Heart left ventricle (tissue), 16 donors: ENCODE measurements at regions not wholly inside any gene's neighbourhood (a gene's known extent, or its start where the extent isn't known, plus 50 kb on each side); places are given as distances from the start of the nearest gene placed in this dataset.

ENCODE experiments used
- ATAC-seq, 4 donors: fragments of 200-7000 bp; cut with Tn5 transposase; one replicate each; pipeline ENCODE4 v1.9.1; 2020 to 2022; ENCODE audit warnings: moderate library complexity in 4 of 4, mild to moderate bottlenecking in 3 of 4, moderate number of reproducible peaks in 1 of 4
- DNase-seq, 5 donors: peaks; one replicate each; pipeline ENCODE4 v3.0.0-alpha.2; 2020
- H3K27ac ChIP-seq, 12 donors: fragments of 200-600 bp; sonication (generic) in 4 of 12; one replicate each; pipeline versions ENCODE4 v1.5.0 to v1.8.0; 2016 to 2022; ENCODE audit warnings: mild to moderate bottlenecking in 2 of 12
- H3K27me3 ChIP-seq, 9 donors: fragments of 200-600 bp; sonication (generic) in 2 of 9; one replicate each; pipeline versions ENCODE4 v1.5.1 to v1.8.0; 2016 to 2022; ENCODE audit warnings: mild to moderate bottlenecking in 3 of 9
- H3K36me3 ChIP-seq, 9 donors: fragments of 200-600 bp; sonication (generic) in 2 of 9; one replicate each; pipeline versions ENCODE4 v1.5.0 to v1.8.0; 2018 to 2022; ENCODE audit warnings: mild to moderate bottlenecking in 2 of 9
- H3K4me1 ChIP-seq, 12 donors: fragments of 200-600 bp; sonication (generic) in 4 of 12; one replicate each; pipeline versions ENCODE4 v1.5.0 to v1.8.0; 2016 to 2022; ENCODE audit warnings: mild to moderate bottlenecking in 3 of 12
- H3K4me3 ChIP-seq, 12 donors: fragments of 200-600 bp; sonication (generic) in 4 of 12; one replicate each; pipeline versions ENCODE4 v1.5.0 to v1.8.0; 2017 to 2022; ENCODE audit warnings: mild to moderate bottlenecking in 9 of 12, moderate library complexity in 4 of 12
- H3K9me3 ChIP-seq, 12 donors: fragments of 200-600 bp; sonication (generic) in 4 of 12; one replicate each; pipeline versions ENCODE4 v1.5.0 to v1.8.0; 2016 to 2022; ENCODE audit warnings: mild to moderate bottlenecking in 1 of 12
- POLR2A ChIP-seq, 2 donors: fragments of 450-650 bp; IDR thresholded peaks; one replicate each; pipeline ENCODE4 v1.6.1; 2017; ENCODE audit warnings: antibody characterized with exemption in 2 of 2, mild to moderate bottlenecking in 2 of 2, moderate library complexity in 2 of 2
- WGBS, 4 donors: extraction: QIAGEN DNeasy Blood & Tissue Kit in 2 of 4; methylation state at CpG; one replicate each; pipeline versions ENCODE4 v1.1.5 to v1.1.7; 2013 to 2018; 5-methylcytosine and 5-hydroxymethylcytosine counted together
- intact Hi-C, 10 donors: fragments of 100-400 bp; cut with DNase I; formaldehyde crosslinking; loops; one replicate each; pipeline versions ENCODE4 v1.11.1 to v1.14.2; 2022
- TF ChIP-seq, protein P1 (sequence below), 12 donors: fragments of 200-600 bp; sonication (generic) in 4 of 12; IDR thresholded peaks; one replicate each; pipeline versions ENCODE4 v1.5.0 to v1.8.0; 2018 to 2022; ENCODE audit warnings: antibody characterized with exemption in 12 of 12, mild to moderate bottlenecking in 5 of 12
- donor health status: ischemic (EF 13 %, LVEDD 7.1; RV severe dilation, severe dysfunction).
- donor health status: healthy with polysubstance abuse.
- donor health status: DM: no; HTN: yes; CAD: no.
- donor health status: DM: no; HTN: no; CAD: no.
- donor health status: ischemic (EF 25% LVEDD 6.9; RV normal size, moderate dysfunction).
- donor health status: ischemic (EF 25% LVEDD 5.7; RV mildly dilated, moderate dysfunction).
- donor health status: healthy.
- donor health status: DM: yes; HTN: yes; CAD: no.
- donor health status: ischemic (EF 35%, LVEDD 5.7; RV mildly dilated, moderate dysfunction).
- donor health status: nonischemic (EF 11% LVEDD 7.7; RV severe dilation, severe dysfunction).
- donor health status: DM: yes; HTN: yes; CAD: no.
- donor health status: PGD.
- donor health status: ischemic (EF 29% LVEDD 5.4; RV normal size, mild dysfunction).
- donor health status: nonischemic (EF 23%, LVEDD 6.1; RV moderate dilation, normal function).

DNA sequence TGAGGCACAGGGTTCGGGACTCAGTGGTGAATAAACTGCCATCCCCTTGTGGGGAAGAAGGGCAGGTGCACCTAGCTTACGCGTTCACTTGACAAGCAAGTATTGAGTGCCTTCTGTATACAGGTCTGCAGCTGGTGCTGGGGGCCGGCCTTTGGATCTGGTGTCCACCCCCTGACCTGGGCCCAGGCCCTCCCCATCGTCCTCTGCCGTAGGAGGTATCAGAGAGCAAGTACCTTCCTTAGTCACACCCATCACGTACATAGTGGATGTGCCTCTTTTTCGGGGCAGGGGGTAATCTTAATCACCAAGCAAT lies 53.3 kb downstream of the SMIM38 start:
- Histone ChIP-seq H3K27me3 (peaks cover 0 to 9% (median 0%) of the 10 kb centered on the region in 9 donors), H3K9me3 (peaks cover 0 to 8% (median 0%) of the 10 kb centered on the region in 12 donors), H3K27ac (no peak overlapping the region), H3K4me1 (peaks cover 0 to 4% (median 0%) of the 10 kb centered on the region in 12 donors), H3K36me3 (no peaks in the 10 kb centered on the region), H3K4me3 (no peak overlapping the region)
- TF ChIP-seq, protein P1, sequence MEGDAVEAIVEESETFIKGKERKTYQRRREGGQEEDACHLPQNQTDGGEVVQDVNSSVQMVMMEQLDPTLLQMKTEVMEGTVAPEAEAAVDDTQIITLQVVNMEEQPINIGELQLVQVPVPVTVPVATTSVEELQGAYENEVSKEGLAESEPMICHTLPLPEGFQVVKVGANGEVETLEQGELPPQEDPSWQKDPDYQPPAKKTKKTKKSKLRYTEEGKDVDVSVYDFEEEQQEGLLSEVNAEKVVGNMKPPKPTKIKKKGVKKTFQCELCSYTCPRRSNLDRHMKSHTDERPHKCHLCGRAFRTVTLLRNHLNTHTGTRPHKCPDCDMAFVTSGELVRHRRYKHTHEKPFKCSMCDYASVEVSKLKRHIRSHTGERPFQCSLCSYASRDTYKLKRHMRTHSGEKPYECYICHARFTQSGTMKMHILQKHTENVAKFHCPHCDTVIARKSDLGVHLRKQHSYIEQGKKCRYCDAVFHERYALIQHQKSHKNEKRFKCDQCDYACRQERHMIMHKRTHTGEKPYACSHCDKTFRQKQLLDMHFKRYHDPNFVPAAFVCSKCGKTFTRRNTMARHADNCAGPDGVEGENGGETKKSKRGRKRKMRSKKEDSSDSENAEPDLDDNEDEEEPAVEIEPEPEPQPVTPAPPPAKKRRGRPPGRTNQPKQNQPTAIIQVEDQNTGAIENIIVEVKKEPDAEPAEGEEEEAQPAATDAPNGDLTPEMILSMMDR (IDR thresholded peaks at IDR 0.05): peak in 1 of 12 donors; percentile 12
- TF ChIP-seq POLR2A (IDR thresholded peaks at IDR 0.05): no peak
- WGBS, 4 donors: 90 to 98% (median 96%) methylated on average over 8 of the region's 8 CpGs
- intact Hi-C loops: loop anchor here in 1 of 10 donors (10.0 kb wide), 1 partner anchor 74 kb away; no protein-coding TSS in a partner anchor
- ATAC-seq: no peak
- DNase-seq: no peak

DNA sequence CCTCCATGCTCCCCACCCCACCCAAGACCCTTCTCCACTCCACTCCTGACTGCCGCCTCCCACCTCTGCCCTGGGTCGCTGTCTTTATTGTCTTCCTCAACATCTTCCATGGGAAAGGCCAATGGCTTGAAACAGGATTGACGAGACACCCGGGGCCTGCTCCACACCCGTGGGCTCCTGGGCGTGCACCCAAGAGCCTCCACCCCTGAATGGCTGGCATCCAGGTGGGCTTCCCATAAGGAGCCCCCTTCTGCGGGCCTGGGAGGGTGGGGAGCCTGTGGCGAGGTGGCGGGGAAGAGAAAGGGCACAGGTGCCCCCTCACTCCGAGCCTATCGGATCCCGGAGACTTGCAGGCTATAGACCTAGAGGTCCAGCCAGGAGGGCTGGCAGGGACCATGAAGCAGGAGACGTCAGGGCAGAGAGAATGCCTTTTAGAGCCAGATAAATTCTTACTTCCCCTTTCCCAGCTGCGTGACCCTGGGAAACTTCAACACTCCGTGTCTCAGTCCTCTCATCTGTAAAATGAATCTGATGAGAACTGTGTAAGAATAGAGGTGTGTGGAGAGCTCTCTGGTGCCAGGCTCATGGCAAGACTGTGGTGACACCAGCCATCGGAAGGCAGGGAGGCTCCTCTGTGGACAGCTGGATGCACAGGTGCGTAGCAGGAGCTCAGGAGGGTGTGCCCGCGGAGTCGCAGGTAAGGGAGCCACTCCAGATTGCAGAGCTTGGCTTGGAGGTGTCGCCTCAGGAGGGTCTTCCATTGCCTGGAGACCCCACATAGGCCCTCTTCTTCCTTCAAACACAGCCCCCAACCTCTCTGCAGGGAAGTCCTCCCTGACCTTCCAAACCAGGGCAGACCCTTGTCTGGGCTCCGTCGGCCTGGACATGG lies 53.9 kb downstream of the SMIM38 start:
- no peak overlapping the region for H3K27ac ChIP-seq
- H3K27me3 ChIP-seq: peaks cover 0 to 9% (median 0%) of the 10 kb centered on the region in 9 donors
- H3K4me1 ChIP-seq: peaks cover 0 to 4% (median 0%) of the 10 kb centered on the region in 12 donors
- peaks cover 0 to 8% (median 0%) of the 10 kb centered on the region in 12 donors for H3K9me3 ChIP-seq
- 92 to 96% (median 94%) methylated on average over 22 to 23 of the region's 23 CpGs for WGBS, 4 donors
- TF ChIP-seq, protein P1 (IDR thresholded peaks at IDR 0.05): no peak
- TF ChIP-seq POLR2A (IDR thresholded peaks at IDR 0.05): no peak
- intact Hi-C loops: loop anchor here in 4 of 10 donors (5.0 to 10.0 kb wide), 3 partner anchors 75 to 82 kb away; no protein-coding TSS in a partner anchor
- no peak overlapping the region for H3K4me3 ChIP-seq
- H3K36me3 ChIP-seq: no peaks in the 10 kb centered on the region
- ATAC-seq: no peak
- DNase-seq: no peak

DNA sequence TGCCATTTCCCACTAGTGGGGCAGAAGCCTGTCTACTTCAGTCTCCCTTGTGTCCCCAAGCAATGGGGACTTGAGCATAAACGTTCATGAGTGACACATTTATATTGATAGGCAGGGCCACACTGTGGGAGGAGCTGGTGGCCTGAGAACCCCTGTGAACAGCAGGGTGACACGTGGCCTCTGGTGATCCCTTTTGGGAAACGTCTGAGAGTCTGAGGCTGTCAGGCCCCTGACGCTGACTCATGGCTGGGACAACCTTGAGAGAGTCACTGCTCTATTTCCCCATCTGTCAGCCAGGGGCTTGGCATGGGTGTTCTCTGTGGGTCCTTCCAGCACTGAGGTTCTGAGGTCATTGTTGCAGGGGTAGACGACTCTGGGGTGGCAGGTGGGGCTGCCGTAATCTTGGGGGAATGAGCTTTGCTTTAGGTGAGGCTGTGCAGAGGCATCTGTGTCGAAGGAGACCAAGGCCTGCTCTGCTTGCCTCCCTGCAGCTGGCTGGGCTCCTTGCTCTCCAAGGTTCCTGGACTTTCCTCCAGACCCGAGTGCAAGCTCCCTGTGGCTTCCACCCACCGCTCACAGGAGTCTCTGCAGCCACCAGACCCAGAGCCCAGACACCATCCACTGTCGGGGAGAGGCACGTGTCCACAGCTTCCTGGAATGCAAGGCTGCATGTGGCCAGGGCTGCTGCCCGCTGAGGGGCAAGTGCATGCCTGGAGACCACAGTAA lies 54.7 kb downstream of the SMIM38 start:
- peaks cover 0 to 9% (median 0%) of the 10 kb centered on the region in 9 donors for H3K27me3 ChIP-seq
- peaks cover 0 to 8% (median 0%) of the 10 kb centered on the region in 12 donors for H3K9me3 ChIP-seq
- TF ChIP-seq, protein P1 (IDR thresholded peaks at IDR 0.05): no peak
- TF ChIP-seq POLR2A (IDR thresholded peaks at IDR 0.05): no peak
- H3K27ac ChIP-seq: no peak overlapping the region
- no peak overlapping the region for H3K4me3 ChIP-seq
- ATAC-seq (peak in 3 of 4 donors; percentile 52 to 84 (median 53)), DNase-seq (peak in 2 of 5 donors; percentile 23 to 54)
- H3K4me1 ChIP-seq: peaks cover 0 to 4% (median 0%) of the 10 kb centered on the region in 12 donors
- intact Hi-C loops: loop anchor here in 3 of 10 donors (5.0 to 10.0 kb wide), 3 partner anchors 76 to 83 kb away; no protein-coding TSS in a partner anchor
- 73 to 80% (median 78%) methylated on average over 8 to 12 of the region's 12 CpGs for WGBS, 4 donors
- no peaks in the 10 kb centered on the region for H3K36me3 ChIP-seq

DNA sequence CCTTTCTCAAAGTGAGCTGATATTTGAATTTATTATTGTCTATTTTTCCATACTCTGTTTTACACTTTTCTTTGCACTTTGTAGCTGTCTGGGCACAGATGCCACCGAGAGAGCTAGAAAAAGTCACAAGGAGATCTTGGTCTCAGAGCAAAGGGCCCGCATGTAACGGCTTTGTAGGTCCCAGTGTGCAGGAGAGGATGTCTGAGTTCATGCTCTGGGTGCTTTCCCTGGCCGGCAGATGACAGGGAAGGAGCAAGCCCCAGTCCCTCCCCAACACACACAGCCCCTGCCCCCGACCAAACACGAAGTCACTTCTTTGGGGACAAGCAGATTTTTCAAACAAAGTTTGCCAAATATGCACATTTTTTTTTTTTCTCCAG lies 55.8 kb downstream of the SMIM38 start:
- Histone ChIP-seq H3K27ac (no peak overlapping the region), H3K9me3 (peaks cover 0 to 8% (median 0%) of the 10 kb centered on the region in 12 donors), H3K27me3 (peaks cover 0 to 9% (median 0%) of the 10 kb centered on the region in 9 donors), H3K36me3 (no peaks in the 10 kb centered on the region), H3K4me1 (peaks cover 0 to 4% (median 0%) of the 10 kb centered on the region in 12 donors), H3K4me3 (no peak overlapping the region)
- TF ChIP-seq, protein P1 (IDR thresholded peaks at IDR 0.05): no peak
- no peak for TF ChIP-seq POLR2A (IDR thresholded peaks at IDR 0.05)
- WGBS, 4 donors: 48 to 60% (median 54%) methylated on average over 6 of the region's 6 CpGs
- DNase-seq (no peak), ATAC-seq (no peak)
- intact Hi-C loops: loop anchor here in 3 of 10 donors (5.0 to 10.0 kb wide), 3 partner anchors 77 to 84 kb away; no protein-coding TSS in a partner anchor
